ENCODE measurements at regions not wholly inside any gene's neighbourhood (a gene's known extent, or its start where the extent isn't known, plus 50 kb on each side); places are given as distances from the start of the nearest gene placed in this dataset.

GRCh38 chr22:49561338-49561737, 266.3 kb downstream of the BRD1 start:
- POLR2A ChIA-PET, result no interaction called here
- Histone ChIP-seq H3K27ac (ENCODE audit: extremely low read depth, low read depth, low read length) (no peak overlapping the region), H3K4me3 (ENCODE audit: low read depth, low read length) (no peak overlapping the region), H3K4me1 (ENCODE audit: control insufficient read depth, insufficient read depth, low read length) (no peaks in the 10 kb centered on the region), H3K9me3 (ENCODE audit: control insufficient read depth, insufficient read depth, low read depth, low read length) (0 out of 2 replicates have a peak, but pooled peaks cover 2% of the 10 kb centered on the region), H3K36me3 (ENCODE audit: control insufficient read depth in 2 of 2, insufficient read depth in 1 of 2, low read length in 2 of 2) (no peaks in the 10 kb centered on the region)
- CTCF ChIA-PET, result no interaction called here
- no peak for TF ChIP-seq SETDB1 (IDR thresholded peaks at IDR 0.05; ENCODE audit: insufficient read length, low read length)
- no peak for TF ChIP-seq BCL11A (tag by site-specific recombination; IDR thresholded peaks at IDR 0.05; ENCODE audit: low read depth)
- no peak for TF ChIP-seq ZNF585B (tag by site-specific recombination; IDR thresholded peaks at IDR 0.05)
- TF ChIP-seq PBX3 (CRISPR knock-in tag; IDR thresholded peaks at IDR 0.05), result no peak
- TF ChIP-seq ZBTB49 (tag by site-specific recombination; IDR thresholded peaks at IDR 0.05; ENCODE audit: low read depth), result no peak
- TF ChIP-seq ZNF777 (tag by site-specific recombination; IDR thresholded peaks at IDR 0.05; ENCODE audit: borderline replicate concordance), result no peak
- no peak for TF ChIP-seq ZBTB17 (tag by site-specific recombination; IDR thresholded peaks at IDR 0.05)
- TF ChIP-seq ZBTB8A (tag by site-specific recombination; IDR thresholded peaks at IDR 0.05), result no peak
- TF ChIP-seq TRIM28 (IDR thresholded peaks at IDR 0.05; ENCODE audit: borderline replicate concordance, low read length), result no peak
- no peak for TF ChIP-seq PRDM10 (tag by site-specific recombination; IDR thresholded peaks at IDR 0.05)

- Histone ChIP-seq H3K36me3 (ENCODE audit: control insufficient read depth in 2 of 2, insufficient read depth in 1 of 2, low read length in 2 of 2) (no peaks in the 10 kb centered on the region), H3K9me3 (ENCODE audit: control insufficient read depth, insufficient read depth, low read depth, low read length) (0 out of 2 replicates have a peak, but pooled peaks cover 2% of the 10 kb centered on the region), H3K4me3 (ENCODE audit: low read depth, low read length) (no peak overlapping the region), H3K4me1 (ENCODE audit: control insufficient read depth, insufficient read depth, low read length) (no peaks in the 10 kb centered on the region), H3K27ac (ENCODE audit: extremely low read depth, low read depth, low read length) (no peak overlapping the region)
- POLR2A ChIA-PET, result no interaction called here
- CTCF ChIA-PET, result no interaction called here
- TF ChIP-seq ZNF776 (tag by site-specific recombination; IDR thresholded peaks at IDR 0.05; ENCODE audit: borderline replicate concordance) (no peak), ZNF488 (tag by site-specific recombination; IDR thresholded peaks at IDR 0.05) (no peak), KLF7 (tag by site-specific recombination; IDR thresholded peaks at IDR 0.05; ENCODE audit: borderline replicate concordance) (no peak), ZNF362 (tag by site-specific recombination; IDR thresholded peaks at IDR 0.05) (no peak), SALL2 (tag by site-specific recombination; IDR thresholded peaks at IDR 0.05; ENCODE audit: borderline replicate concordance) (no peak), ZFP41 (tag by site-specific recombination; IDR thresholded peaks at IDR 0.05; ENCODE audit: borderline replicate concordance) (no peak), ZNF514 (tag by site-specific recombination; IDR thresholded peaks at IDR 0.05) (no peak), ZNF549 (tag by site-specific recombination; IDR thresholded peaks at IDR 0.05) (no peak), ZNF692 (tag by site-specific recombination; IDR thresholded peaks at IDR 0.05) (no peak), SCRT2 (tag by site-specific recombination; IDR thresholded peaks at IDR 0.05) (no peak), SP3 (tag by site-specific recombination; IDR thresholded peaks at IDR 0.05) (no peak), ZNF148 (tag by site-specific recombination; IDR thresholded peaks at IDR 0.05; ENCODE audit: borderline replicate concordance) (no peak)
Measured at GRCh38 chr22:49555526-49555925, 272.1 kb downstream of the BRD1 start.
